ENCODE measurements at regions not wholly inside any gene's neighbourhood (a gene's known extent, or its start where the extent isn't known, plus 50 kb on each side); places are given as distances from the start of the nearest gene placed in this dataset.

DNA sequence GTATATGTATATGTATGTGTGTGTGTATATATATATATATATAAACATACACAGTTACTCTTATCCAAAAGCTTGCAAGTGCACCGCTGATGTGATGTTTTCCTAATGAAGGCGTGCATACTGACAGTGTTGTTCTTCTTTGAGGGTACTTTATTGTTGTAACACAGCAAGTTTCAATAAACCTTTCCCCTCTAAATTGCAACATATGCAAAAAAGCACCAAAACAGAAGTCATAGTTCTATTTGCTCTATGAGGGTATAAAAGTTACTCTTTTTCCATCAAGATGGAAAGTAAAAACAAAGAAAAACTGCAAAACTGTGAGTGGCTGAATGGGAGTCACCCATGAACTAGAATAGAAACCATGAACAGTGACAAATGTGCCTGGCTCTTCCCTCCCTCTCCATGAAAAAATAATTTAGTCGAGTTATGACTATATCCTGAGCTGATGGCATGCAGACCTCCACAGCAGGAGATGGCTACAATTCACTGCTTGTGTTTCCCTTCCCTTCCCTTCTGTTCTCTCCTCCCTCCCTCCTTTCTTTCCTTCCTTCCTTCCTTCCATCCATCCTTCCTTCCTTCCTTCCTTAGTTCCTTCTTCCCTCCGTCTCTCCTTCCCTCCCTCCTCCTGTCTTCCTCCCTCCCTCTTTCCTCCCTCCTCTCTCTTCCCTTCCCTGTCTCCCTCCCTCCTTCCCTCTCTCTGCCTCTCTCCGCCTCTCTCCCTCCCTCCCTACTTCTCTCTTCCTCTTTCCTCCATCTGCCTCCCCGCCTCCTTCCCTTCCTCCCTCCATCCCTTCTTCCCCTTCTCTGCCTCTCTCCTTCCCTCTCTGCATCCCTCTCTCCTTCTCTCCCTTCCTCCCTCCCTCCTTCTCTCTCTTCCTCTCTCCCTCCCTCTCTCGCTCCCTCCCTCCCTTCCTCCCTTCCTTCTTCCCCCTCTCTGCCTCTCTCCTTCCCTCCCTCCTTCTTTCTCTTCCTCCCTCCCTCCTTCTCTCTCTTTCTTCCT, 220.7 kb upstream of the POU3F1 start:
- TF ChIP-seq, protein P1, sequence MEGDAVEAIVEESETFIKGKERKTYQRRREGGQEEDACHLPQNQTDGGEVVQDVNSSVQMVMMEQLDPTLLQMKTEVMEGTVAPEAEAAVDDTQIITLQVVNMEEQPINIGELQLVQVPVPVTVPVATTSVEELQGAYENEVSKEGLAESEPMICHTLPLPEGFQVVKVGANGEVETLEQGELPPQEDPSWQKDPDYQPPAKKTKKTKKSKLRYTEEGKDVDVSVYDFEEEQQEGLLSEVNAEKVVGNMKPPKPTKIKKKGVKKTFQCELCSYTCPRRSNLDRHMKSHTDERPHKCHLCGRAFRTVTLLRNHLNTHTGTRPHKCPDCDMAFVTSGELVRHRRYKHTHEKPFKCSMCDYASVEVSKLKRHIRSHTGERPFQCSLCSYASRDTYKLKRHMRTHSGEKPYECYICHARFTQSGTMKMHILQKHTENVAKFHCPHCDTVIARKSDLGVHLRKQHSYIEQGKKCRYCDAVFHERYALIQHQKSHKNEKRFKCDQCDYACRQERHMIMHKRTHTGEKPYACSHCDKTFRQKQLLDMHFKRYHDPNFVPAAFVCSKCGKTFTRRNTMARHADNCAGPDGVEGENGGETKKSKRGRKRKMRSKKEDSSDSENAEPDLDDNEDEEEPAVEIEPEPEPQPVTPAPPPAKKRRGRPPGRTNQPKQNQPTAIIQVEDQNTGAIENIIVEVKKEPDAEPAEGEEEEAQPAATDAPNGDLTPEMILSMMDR (IDR thresholded peaks at IDR 0.05; ENCODE audit: insufficient read depth, low read depth, low read length), result no peak
- DNase-seq (ENCODE audit: low read depth), result no peak
- H3K4me3 ChIP-seq (ENCODE audit: low read depth, low read length), result no peak overlapping the region

DNA sequence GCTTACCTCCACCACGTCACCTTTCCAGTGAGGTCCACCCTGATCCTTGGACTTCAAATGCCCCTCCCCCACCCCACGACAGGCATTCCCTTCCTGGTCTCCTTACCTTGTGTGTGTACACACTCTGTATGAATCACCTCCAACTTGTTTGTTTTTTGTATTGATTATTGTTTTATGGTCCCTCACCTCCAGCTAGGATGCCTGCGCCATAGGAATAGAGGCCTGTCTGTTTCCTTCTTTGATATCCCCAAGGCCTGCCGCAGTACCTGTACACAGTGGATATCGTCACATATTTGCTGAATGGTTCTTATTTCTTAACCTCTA, 219.6 kb upstream of the POU3F1 start:
- no peak overlapping the region for H3K4me3 ChIP-seq (ENCODE audit: low read depth, low read length)
- TF ChIP-seq, protein P1 (IDR thresholded peaks at IDR 0.05; ENCODE audit: insufficient read depth, low read depth, low read length), result no peak
- no peak for DNase-seq (ENCODE audit: low read depth)

DNA sequence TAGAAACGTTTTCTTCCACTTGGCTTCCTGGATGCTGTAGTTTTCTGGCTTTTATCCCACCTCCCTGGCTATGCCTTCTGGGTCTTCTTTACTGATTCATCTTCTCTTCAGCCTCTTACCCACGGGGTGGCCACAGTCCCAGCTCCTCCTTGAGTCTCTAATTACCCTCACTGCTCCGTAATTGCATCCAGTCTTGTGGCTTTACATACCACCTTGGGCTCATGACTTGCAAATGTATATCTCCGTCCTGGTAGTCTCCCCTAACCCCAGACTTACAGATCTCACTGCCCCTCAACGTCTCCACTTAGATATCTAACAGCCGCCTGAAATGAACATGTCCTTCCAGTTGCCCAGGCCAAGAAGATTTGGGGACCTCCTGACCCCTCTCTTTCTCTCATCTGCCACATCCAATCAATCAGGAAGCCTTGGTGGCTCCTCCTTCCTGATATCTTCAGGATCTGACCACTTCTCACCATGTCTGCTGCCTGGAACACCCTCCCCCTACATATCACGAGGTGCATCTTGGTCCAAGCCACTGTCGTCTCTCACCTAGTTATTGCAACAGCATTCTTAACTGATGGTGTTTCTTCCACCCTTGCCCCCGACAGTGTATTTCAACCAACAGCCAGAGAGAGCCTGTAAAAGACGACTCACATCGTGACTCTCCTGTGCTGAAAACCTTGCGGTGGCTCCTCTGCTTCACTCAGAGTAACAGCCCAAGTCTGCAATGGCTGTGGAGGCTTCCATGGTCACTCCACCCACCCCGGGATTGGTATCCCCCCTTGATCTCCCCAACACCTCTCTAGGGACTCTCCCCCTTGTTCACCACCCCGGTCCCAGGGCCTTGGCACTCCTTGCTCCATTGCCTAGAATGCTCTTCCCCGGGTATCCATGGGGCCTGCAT, 219.0 kb upstream of the POU3F1 start:
- no peak overlapping the region for H3K4me3 ChIP-seq (ENCODE audit: low read depth, low read length)
- TF ChIP-seq, protein P1 (IDR thresholded peaks at IDR 0.05; ENCODE audit: insufficient read depth, low read depth, low read length), result no peak
- no peak for DNase-seq (ENCODE audit: low read depth)

DNA sequence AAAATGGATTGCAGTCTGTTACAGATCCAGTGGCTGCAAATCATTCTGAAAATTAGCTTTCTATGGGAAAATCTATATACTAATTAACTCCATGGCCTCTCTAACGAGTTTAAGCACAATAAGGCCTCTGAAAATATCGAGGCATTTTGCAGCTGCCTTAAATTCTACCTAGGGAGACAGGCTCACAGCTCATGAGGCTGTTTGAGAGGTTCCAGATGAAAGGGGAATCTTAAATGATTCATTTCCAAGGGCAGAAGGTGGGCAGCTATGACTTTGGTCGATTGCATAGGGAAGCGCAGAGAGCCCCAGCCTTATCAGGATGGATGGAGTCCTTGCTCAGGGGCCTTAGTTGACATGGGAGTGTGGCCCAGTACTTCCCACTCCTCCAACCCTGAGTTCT, 216.8 kb upstream of the POU3F1 start:
- H3K4me3 ChIP-seq (ENCODE audit: low read depth, low read length), result no peak overlapping the region
- TF ChIP-seq, protein P1 (IDR thresholded peaks at IDR 0.05; ENCODE audit: insufficient read depth, low read depth, low read length), result no peak
- no peak for DNase-seq (ENCODE audit: low read depth)

DNA sequence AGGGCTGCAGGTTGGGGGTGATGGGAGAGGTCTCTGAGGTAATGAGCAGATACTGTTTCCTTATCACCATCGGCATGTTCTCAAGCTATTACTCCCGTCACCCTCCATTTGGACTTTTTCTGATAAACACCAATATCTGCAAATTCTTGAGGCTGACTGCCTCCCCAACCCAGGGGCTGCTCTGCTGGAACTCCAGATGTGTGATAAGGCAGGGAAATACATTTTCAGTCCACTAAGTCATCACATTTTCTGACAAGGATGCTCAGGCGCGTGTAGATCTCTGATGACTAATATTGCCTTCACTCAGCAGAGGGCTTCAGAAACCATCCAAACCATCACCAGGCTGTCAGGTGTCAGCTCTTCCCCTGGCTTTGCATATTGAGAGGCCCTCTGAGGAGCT, 215.0 kb upstream of the POU3F1 start:
- no peak for DNase-seq (ENCODE audit: low read depth)
- no peak overlapping the region for H3K4me3 ChIP-seq (ENCODE audit: low read depth, low read length)
- TF ChIP-seq, protein P1 (IDR thresholded peaks at IDR 0.05; ENCODE audit: insufficient read depth, low read depth, low read length), result no peak

DNA sequence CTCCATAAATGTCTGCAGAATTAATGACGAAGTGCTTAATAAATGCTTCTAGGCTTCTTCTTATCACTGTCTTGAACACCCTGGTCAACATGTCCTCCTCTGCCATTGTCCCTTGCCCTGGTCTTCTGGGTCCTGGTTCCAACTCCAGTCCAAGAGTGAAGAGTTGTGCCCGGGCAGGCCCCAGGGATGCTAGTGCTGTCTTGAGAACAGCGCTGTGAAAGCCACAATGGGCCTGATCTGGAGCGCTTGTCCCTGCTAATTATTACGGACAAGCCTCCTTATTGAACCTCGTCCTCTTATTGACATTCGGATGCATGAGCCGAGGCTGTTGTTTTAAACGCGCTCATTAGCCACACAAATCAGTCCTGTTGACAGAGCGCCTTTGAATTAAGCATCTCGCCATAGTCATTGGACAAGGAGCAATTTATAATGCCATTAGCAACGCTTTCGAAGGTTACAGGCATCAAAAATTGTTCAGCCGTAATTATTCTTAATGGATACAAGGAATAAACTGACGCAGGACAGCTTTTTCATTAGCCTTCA, 211.6 kb upstream of the POU3F1 start:
- TF ChIP-seq, protein P1 (IDR thresholded peaks at IDR 0.05; ENCODE audit: insufficient read depth, low read depth, low read length), result no peak
- no peak overlapping the region for H3K4me3 ChIP-seq (ENCODE audit: low read depth, low read length)
- no peak for DNase-seq (ENCODE audit: low read depth)

All from fibroblast of villous mesenchyme (primary cell).